HepG2 (cell line): ENCODE measurements at regions not wholly inside any gene's neighbourhood (a gene's known extent, or its start where the extent isn't known, plus 50 kb on each side); places are given as distances from the start of the nearest gene placed in this dataset.

ENCODE experiments used
- ATAC-seq: fragments of 200-7000 bp; cut with Tn5 transposase; 3 replicates; pipeline ENCODE4 v1.9.1; 2020; ENCODE audit warnings: mild to moderate bottlenecking, moderate library complexity
- BruUV-seq: library from RNA; stranded (reverse); fragments of 400-500 nt; replicated peaks from 2 replicates; lab custom pipeline; 2021; lab: Mats Ljungman, UMichigan
- CTCF ChIA-PET: fragments of 300-600 bp; formaldehyde crosslinking; extraction: SDS; loops from one replicate; lab custom pipeline; 2021; ENCODE audit warnings: low total read pairs, inconsistent platforms, low intra/inter-chr PET ratio; lab: Yijun Ruan, JAX
- POLR2A ChIA-PET: fragments of 350-600 bp; sonication (Branson Sonifier 250); formaldehyde crosslinking; loops from one replicate; lab custom pipeline; 2020; ENCODE audit warnings: antibody characterized with exemption, inconsistent platforms; lab: Yijun Ruan, JAX
- DNase-seq: peaks from one replicate; pipeline ENCODE4 v3.0.0-alpha.2; 2015; ENCODE audit warnings: low spot score
- FAIRE-seq: peaks from 3 replicates; lab custom pipeline; 2011; peaks lifted over from hg19 to GRCh38; lab: Jason Lieb, UNC
- H2AFZ ChIP-seq: one replicate; pipeline ENCODE4 v1.6.1; 2011; ENCODE audit warnings: low read length, inconsistent platforms
- H3K27ac ChIP-seq: fragments of 300-600 bp; 3 replicates; pipeline ENCODE4 v1.8.0; 2011; ENCODE audit warnings: mixed run types, mild to moderate bottlenecking, mixed read lengths, low read length, inconsistent platforms; ENCODE audit not compliant: insufficient read depth; ENCODE audit errors: extremely low read length
- H3K27me3 ChIP-seq, 2 experiments: fragments of 200-600 bp in 1 of 2; 2 replicates in 1 of 2; 3 replicates in 1 of 2; pipeline versions ENCODE4 v1.6.0 to v1.8.0; 2011; ENCODE audit warnings: low read length in 2 of 2, mild to moderate bottlenecking in 2 of 2, moderate library complexity in 2 of 2, inconsistent platforms in 1 of 2; ENCODE audit not compliant: insufficient read depth in 2 of 2, control insufficient read depth in 1 of 2
- H3K36me3 ChIP-seq, 2 experiments: fragments of 200-600 bp in 1 of 2; replicated peaks in 1 of 2; 2 replicates in 1 of 2; 3 replicates in 1 of 2; pipeline versions ENCODE4 v1.5.1 to v1.8.0; 2011; ENCODE audit warnings: low read length in 2 of 2, inconsistent platforms in 1 of 2; ENCODE audit not compliant: insufficient read depth in 2 of 2, control insufficient read depth in 1 of 2
- H3K4me1 ChIP-seq: 2 replicates; pipeline ENCODE4 v1.5.1; 2012; ENCODE audit warnings: low read length, inconsistent platforms; ENCODE audit not compliant: insufficient read depth
- H3K4me2 ChIP-seq: 2 replicates; pipeline ENCODE4 v1.6.0; 2011; ENCODE audit warnings: low read depth, low read length, inconsistent platforms
- H3K4me3 ChIP-seq, 3 experiments: fragments of 200-600 bp in 1 of 3; sonication (generic), shearing (Covaris generic) in 1 of 3; replicated peaks in 1 of 3; 2 replicates each; pipeline ENCODE4 v1.5.1; 2011 to 2016; ENCODE audit warnings: low read length in 3 of 3, inconsistent platforms in 2 of 3, low read depth in 2 of 3, mild to moderate bottlenecking in 2 of 3, control low read depth in 1 of 3, mixed read lengths in 1 of 3; ENCODE audit not compliant: insufficient read depth in 1 of 3
- H3K79me2 ChIP-seq: one replicate; pipeline ENCODE4 v1.6.1; 2011; ENCODE audit warnings: low read length, inconsistent platforms; ENCODE audit not compliant: insufficient read depth
- H3K9ac ChIP-seq: 2 replicates; pipeline ENCODE4 v1.6.0; 2011; ENCODE audit warnings: mild to moderate bottlenecking, low read depth, low read length, inconsistent platforms; ENCODE audit not compliant: insufficient read depth
- H3K9me3 ChIP-seq: 2 replicates; pipeline ENCODE4 v1.5.1; 2012; ENCODE audit warnings: mild to moderate bottlenecking, low read length
- H4K20me1 ChIP-seq: 2 replicates; pipeline ENCODE4 v1.6.0; 2011; ENCODE audit warnings: inconsistent platforms, mild to moderate bottlenecking, low read length, moderate library complexity; ENCODE audit not compliant: insufficient read depth
- AFF4 ChIP-seq: sonication (generic); formaldehyde crosslinking; IDR thresholded peaks from 2 replicates; pipeline ENCODE4 v1.4.0; 2020; ENCODE audit warnings: missing genetic modification reagents
- DNMT3B ChIP-seq: conservative IDR thresholded peaks from 2 replicates; pipeline ENCODE4 v1.6.1; 2016; ENCODE audit warnings: missing biosample characterization, control low read depth
- FOXJ3 ChIP-seq: sonication (generic); formaldehyde crosslinking; IDR thresholded peaks from 2 replicates; pipeline ENCODE4 v1.4.0; 2020; ENCODE audit warnings: missing genetic modification reagents, mild to moderate bottlenecking, borderline replicate concordance
- GFI1 ChIP-seq: sonication (generic); formaldehyde crosslinking; IDR thresholded peaks from 2 replicates; pipeline ENCODE4 v1.5.0; 2020; ENCODE audit warnings: missing genetic modification reagents, mild to moderate bottlenecking, borderline replicate concordance
- HNF4A ChIP-seq: sonication (generic); formaldehyde crosslinking; IDR thresholded peaks from 2 replicates; pipeline ENCODE4 v1.4.0; 2020; ENCODE audit warnings: missing genetic modification reagents
- ISL2 ChIP-seq: sonication (generic); formaldehyde crosslinking; IDR thresholded peaks from 2 replicates; pipeline ENCODE4 v1.5.0; 2020; ENCODE audit warnings: missing genetic modification reagents
- RARG ChIP-seq: sonication (generic); formaldehyde crosslinking; IDR thresholded peaks from 2 replicates; pipeline ENCODE4 v1.4.0; 2020; ENCODE audit warnings: low read depth, mild to moderate bottlenecking, missing genetic modification reagents
- SUZ12 ChIP-seq: fragments of 150-350 bp; IDR thresholded peaks from 2 replicates; pipeline ENCODE4 v1.6.1; 2014; ENCODE audit warnings: low read depth, low read length
- ZFP36 ChIP-seq: fragments of 150-350 bp; IDR thresholded peaks from 2 replicates; pipeline ENCODE4 v1.6.1; 2018; ENCODE audit warnings: borderline replicate concordance, low read length, low read depth; ENCODE audit not compliant: partially characterized antibody
- ZHX1 ChIP-seq: sonication (generic); formaldehyde crosslinking; IDR thresholded peaks from 2 replicates; pipeline ENCODE4 v1.8.1; 2022; ENCODE audit warnings: low read depth, mild to moderate bottlenecking, missing genetic modification reagents
- ZNF234 ChIP-seq: sonication (generic); formaldehyde crosslinking; conservative IDR thresholded peaks from 2 replicates; pipeline ENCODE4 v1.5.1; 2020; ENCODE audit warnings: mild to moderate bottlenecking, missing genetic modification reagents
- ZNF326 ChIP-seq: sonication (generic); formaldehyde crosslinking; IDR thresholded peaks from 2 replicates; pipeline ENCODE4 v1.4.0; 2020; ENCODE audit warnings: missing genetic modification reagents, borderline replicate concordance
- ZNF567 ChIP-seq: sonication (generic); formaldehyde crosslinking; IDR thresholded peaks from 2 replicates; pipeline ENCODE4 v1.8.1; 2023; ENCODE audit warnings: mild to moderate bottlenecking, missing genetic modification reagents, borderline replicate concordance
- ZNF780A ChIP-seq: sonication (generic); formaldehyde crosslinking; IDR thresholded peaks from 2 replicates; pipeline ENCODE4 v1.8.0; 2022; ENCODE audit warnings: mild to moderate bottlenecking, missing genetic modification reagents, moderate library complexity
- in situ Hi-C: cut with HindIII; loops from 2 replicates; pipeline ENCODE4 v1.10.0; 2017; ENCODE audit warnings: low pct_unique_long_range_greater_than_20kb; ENCODE audit not compliant: extremely low pct_ligation_motif_present
- intact Hi-C: fragments of 100-400 bp; cut with micrococcal nuclease; formaldehyde crosslinking; loops from one replicate; pipeline ENCODE4 v1.10.0; 2022; ENCODE audit not compliant: unreplicated experiment

DNA sequence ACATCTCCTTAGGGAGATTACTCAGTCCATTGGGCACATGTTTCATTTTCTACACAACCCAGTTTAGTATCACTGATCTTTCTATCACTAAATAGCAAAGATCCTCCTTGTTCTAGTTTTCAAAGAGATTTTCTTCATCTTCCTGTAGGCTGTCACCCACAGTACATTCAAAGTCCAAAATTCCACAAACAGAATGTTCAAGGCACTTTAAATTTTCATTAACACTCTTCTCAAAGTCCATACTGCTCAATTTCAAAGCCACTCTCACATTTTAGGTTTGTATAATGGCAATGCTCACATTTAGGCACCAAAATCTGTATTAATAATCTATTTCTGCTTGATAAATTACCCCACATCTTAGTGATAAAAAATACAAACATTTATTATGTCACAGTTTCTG, 152.8 kb downstream of the FSIP2 start:
- Histone ChIP-seq H3K9me3 (no peaks in the 10 kb centered on the region), H3K27ac (peak overlapping the region; percentile 52), H3K4me2 (peak overlapping the region; percentile 37), H3K36me3 (no peaks in the 10 kb centered on the region), H3K4me1 (peaks cover 37% of the 10 kb centered on the region), H3K27me3 (no peaks in the 10 kb centered on the region), H3K79me2 (no peaks in the 10 kb centered on the region), H3K9ac (no peak overlapping the region), H3K4me3 (no peak overlapping the region; a peak in 1 of 6 replicates), H4K20me1 (no peaks in the 10 kb centered on the region), H2AFZ (no peak overlapping the region)
- in situ Hi-C loops = no loop called here
- DNase-seq = peak; percentile 53
- ChIA-PET CTCF (no interaction called here), POLR2A (no interaction called here)
- intact Hi-C loops = loop anchor here (5.0 kb wide), 1 partner anchor 109 kb away; no protein-coding TSS in a partner anchor
- FAIRE-seq = peak; percentile 54
- peak; percentile 90 for ATAC-seq
- BruUV-seq = no TSS peak
- TF ChIP-seq ISL2 (CRISPR knock-in tag) (peak; percentile 30; the same call in 1 of the 2 replicates), FOXJ3 (0 out of 2 replicates have a peak, but pooled peaks have one; percentile 15), RARG (CRISPR knock-in tag) (no peak), AFF4 (no peak), ZHX1 (no peak), GFI1 (CRISPR knock-in tag) (no peak), ZNF567 (CRISPR knock-in tag) (no peak), SUZ12 (no peak), HNF4A (CRISPR knock-in tag) (peak; percentile 83), ZNF326 (CRISPR knock-in tag) (no peak), DNMT3B (no peak), ZNF234 (CRISPR knock-in tag) (no peak), ZFP36 (no peak), ZNF780A (CRISPR knock-in tag) (no peak)
